H1 (cell line): ENCODE measurements at regions not wholly inside any gene's neighbourhood (a gene's known extent, or its start where the extent isn't known, plus 50 kb on each side); places are given as distances from the start of the nearest gene placed in this dataset.

Experiments used
- ASH2L ChIP-seq: fragments of 200-600, 300-600 bp; sonication (generic); IDR thresholded peaks from one replicate; pipeline ENCODE4 v1.7.1; 2017; ENCODE audit warnings: low read length
- ATF3 ChIP-seq: IDR thresholded peaks from 2 replicates; pipeline ENCODE4 v1.6.1; 2011; ENCODE audit warnings: low read depth, mild to moderate bottlenecking, low read length; ENCODE audit not compliant: insufficient read depth
- BCL11A ChIP-seq, 2 experiments: IDR thresholded peaks; one replicate each; pipeline ENCODE4 v1.6.1; 2011; ENCODE audit warnings: low read depth in 2 of 2, low read length in 2 of 2, mild to moderate bottlenecking in 2 of 2
- CBX5 ChIP-seq: fragments of 300-800, 300-1000 bp; sonication (generic); IDR thresholded peaks from 2 replicates; pipeline ENCODE4 v1.7.1; 2016; ENCODE audit warnings: antibody characterized with exemption, low read length, low read depth
- CBX8 ChIP-seq: fragments of 300-800, 300-1000 bp; sonication (generic); IDR thresholded peaks from 2 replicates; pipeline ENCODE4 v1.7.1; 2016; ENCODE audit warnings: low read depth, low read length, borderline replicate concordance
- E2F6 ChIP-seq: IDR thresholded peaks from 2 replicates; pipeline ENCODE4 v1.6.1; 2012; ENCODE audit warnings: inconsistent platforms
- KDM4A ChIP-seq: IDR thresholded peaks from one replicate; pipeline ENCODE4 v1.7.1; 2012; ENCODE audit warnings: low read depth, mild to moderate bottlenecking, moderate library complexity, low read length, inconsistent platforms; ENCODE audit not compliant: severe bottlenecking
- RBBP5 ChIP-seq: IDR thresholded peaks from 2 replicates; pipeline ENCODE4 v1.7.1; 2012; ENCODE audit warnings: low read depth, mild to moderate bottlenecking, inconsistent platforms, low read length, moderate library complexity, borderline replicate concordance
- SP2 ChIP-seq: IDR thresholded peaks from 2 replicates; pipeline ENCODE4 v1.6.1; 2012; ENCODE audit warnings: mild to moderate bottlenecking, low read length, inconsistent platforms

- TF ChIP-seq E2F6 (no peak), CBX5 (no peak), SP2 (no peak), RBBP5 (no peak), ASH2L (no peak), CBX8 (no peak), KDM4A (no peak), ATF3 (no peak), BCL11A (IDR thresholded peaks at IDR 0.05; ENCODE audit: low read depth in 2 of 2, low read length in 2 of 2) (no peak)
Measured at GRCh38 chr22:34486381-34486780, 566.1 kb upstream of the LARGE1 start (continued).
